ENCODE measurements at regions not wholly inside any gene's neighbourhood (a gene's known extent, or its start where the extent isn't known, plus 50 kb on each side); places are given as distances from the start of the nearest gene placed in this dataset.

DNA sequence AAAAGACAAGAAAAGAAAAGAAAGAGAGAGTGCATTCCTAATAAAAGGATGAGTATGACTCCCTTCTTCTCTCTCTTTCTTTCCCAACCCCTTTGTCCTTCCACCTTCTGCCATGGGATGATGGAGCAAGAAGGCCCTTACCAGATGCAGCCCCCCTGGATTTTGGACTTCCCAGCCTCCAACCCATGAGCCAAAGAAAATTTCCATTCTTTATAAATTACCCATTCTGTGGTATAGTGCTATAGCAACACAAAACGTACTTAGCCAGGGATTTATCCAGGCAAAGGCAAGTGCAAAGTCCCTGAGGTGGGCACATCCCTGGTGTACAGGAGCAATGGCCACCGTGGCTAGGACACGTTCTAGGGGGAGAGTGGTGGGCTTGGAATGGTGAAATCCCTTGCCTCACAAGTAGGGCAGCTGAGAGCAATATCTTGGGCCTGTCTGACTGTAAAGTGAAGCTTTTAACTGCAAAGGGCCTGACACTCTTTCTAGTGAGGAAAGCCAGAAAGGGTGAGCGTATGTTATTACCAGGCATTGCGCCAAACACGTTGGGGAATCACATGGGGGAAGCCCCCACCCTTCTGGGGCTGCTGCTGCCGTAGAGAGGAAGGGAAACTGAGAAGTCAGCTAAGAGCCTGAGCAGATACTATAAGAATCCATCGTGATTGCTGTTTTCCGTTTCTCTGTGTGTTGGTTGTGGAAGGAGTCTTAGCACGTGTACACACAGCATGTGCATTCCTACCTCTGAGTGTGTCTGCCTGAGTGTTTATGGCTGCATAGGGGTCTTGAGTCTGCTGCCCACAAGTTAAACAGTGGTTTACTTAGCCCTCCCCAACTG is 50.7 kb upstream of the SIRPA start:
- TF ChIP-seq, protein P1, sequence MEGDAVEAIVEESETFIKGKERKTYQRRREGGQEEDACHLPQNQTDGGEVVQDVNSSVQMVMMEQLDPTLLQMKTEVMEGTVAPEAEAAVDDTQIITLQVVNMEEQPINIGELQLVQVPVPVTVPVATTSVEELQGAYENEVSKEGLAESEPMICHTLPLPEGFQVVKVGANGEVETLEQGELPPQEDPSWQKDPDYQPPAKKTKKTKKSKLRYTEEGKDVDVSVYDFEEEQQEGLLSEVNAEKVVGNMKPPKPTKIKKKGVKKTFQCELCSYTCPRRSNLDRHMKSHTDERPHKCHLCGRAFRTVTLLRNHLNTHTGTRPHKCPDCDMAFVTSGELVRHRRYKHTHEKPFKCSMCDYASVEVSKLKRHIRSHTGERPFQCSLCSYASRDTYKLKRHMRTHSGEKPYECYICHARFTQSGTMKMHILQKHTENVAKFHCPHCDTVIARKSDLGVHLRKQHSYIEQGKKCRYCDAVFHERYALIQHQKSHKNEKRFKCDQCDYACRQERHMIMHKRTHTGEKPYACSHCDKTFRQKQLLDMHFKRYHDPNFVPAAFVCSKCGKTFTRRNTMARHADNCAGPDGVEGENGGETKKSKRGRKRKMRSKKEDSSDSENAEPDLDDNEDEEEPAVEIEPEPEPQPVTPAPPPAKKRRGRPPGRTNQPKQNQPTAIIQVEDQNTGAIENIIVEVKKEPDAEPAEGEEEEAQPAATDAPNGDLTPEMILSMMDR (conservative IDR thresholded peaks at IDR 0.05; ENCODE audit: low read depth, low read length) = no peak
- no peak for TF ChIP-seq EZH2 (IDR thresholded peaks at IDR 0.05; ENCODE audit: low read length, unreplicated experiment)

All from PC-3 (cell line).